ENCODE measurements at regions not wholly inside any gene's neighbourhood (a gene's known extent, or its start where the extent isn't known, plus 50 kb on each side); places are given as distances from the start of the nearest gene placed in this dataset.

DNA sequence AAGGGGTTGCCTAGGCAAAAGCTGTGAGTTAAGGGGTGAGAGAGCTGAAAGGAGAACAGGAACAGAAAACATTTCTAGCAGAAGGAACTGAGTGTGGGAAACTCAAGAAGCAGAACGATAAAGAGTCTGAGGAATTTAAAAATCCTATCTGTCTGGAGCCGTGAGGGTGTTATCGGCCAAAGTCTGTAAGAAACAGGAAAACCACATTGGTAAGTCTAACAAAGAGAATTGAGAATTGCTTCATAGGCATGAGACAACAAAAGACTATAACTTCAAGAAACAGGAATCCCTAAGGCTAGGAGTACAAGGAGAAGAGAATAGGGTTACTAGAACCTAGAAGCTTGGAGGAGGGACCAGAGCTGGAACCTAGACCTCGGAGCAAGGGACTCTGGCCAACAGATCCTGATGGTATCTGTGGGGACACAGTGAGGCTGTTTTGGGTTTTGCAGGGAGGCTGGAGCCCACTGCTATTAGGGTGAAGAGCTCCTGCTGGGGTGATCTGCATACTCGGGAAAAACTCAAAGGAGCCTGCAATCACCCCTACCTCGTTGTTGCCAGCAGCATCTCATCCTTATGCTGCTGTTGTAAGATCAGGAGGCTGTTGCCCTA is 175.6 kb downstream of the FBXO8 start:
- no peak overlapping the region for H3K27ac Mint-ChIP-seq (ENCODE audit: unreplicated experiment)
- H3K27me3 Mint-ChIP-seq (ENCODE audit: low read depth) = peaks cover 31% of the 10 kb centered on the region
- H3K36me3 Mint-ChIP-seq (ENCODE audit: low read depth) = no peaks in the 10 kb centered on the region
- H3K9me3 Mint-ChIP-seq (ENCODE audit: low read depth) = no peaks in the 10 kb centered on the region
- H3K4me3 Mint-ChIP-seq (ENCODE audit: unreplicated experiment) = no peak overlapping the region
- TF ChIP-seq, protein P1, sequence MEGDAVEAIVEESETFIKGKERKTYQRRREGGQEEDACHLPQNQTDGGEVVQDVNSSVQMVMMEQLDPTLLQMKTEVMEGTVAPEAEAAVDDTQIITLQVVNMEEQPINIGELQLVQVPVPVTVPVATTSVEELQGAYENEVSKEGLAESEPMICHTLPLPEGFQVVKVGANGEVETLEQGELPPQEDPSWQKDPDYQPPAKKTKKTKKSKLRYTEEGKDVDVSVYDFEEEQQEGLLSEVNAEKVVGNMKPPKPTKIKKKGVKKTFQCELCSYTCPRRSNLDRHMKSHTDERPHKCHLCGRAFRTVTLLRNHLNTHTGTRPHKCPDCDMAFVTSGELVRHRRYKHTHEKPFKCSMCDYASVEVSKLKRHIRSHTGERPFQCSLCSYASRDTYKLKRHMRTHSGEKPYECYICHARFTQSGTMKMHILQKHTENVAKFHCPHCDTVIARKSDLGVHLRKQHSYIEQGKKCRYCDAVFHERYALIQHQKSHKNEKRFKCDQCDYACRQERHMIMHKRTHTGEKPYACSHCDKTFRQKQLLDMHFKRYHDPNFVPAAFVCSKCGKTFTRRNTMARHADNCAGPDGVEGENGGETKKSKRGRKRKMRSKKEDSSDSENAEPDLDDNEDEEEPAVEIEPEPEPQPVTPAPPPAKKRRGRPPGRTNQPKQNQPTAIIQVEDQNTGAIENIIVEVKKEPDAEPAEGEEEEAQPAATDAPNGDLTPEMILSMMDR (IDR thresholded peaks at IDR 0.05) = no peak
- DNase-seq (ENCODE audit: low spot score) = no peak
- H3K4me1 Mint-ChIP-seq (ENCODE audit: low read depth) = no peaks in the 10 kb centered on the region

DNA sequence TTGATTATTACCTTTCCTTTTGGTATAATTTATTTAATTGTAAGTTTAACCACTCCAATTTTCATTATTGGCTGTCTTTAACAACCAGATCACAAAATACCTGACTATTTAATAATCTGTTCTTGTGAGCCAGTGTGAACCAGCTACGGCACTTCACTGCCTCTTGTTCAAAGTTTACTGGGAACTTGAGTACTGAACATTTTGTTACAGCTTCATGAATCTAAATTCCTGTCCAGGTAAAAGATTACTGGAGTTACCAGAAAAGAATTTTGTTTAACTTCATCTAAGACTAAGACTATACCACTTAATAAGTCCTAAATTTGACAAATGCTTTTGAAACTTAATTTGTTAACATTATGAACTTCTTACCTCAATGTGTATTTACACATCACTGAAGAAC is 178.3 kb downstream of the FBXO8 start:
- Mint-ChIP-seq H3K9me3 (ENCODE audit: low read depth) (no peaks in the 10 kb centered on the region), H3K27ac (ENCODE audit: unreplicated experiment) (no peak overlapping the region), H3K36me3 (ENCODE audit: low read depth) (no peaks in the 10 kb centered on the region), H3K4me1 (ENCODE audit: low read depth) (no peaks in the 10 kb centered on the region), H3K27me3 (ENCODE audit: low read depth) (peaks cover 24% of the 10 kb centered on the region), H3K4me3 (ENCODE audit: unreplicated experiment) (no peak overlapping the region)
- no peak for DNase-seq (ENCODE audit: low spot score)
- TF ChIP-seq, protein P1 (IDR thresholded peaks at IDR 0.05) = no peak

GRCh38 chr4:174100910-174101309 is 182.6 kb downstream of the FBXO8 start:
- no peak overlapping the region for H3K27ac Mint-ChIP-seq (ENCODE audit: unreplicated experiment)
- no peaks in the 10 kb centered on the region for H3K36me3 Mint-ChIP-seq (ENCODE audit: low read depth)
- TF ChIP-seq, protein P1 (IDR thresholded peaks at IDR 0.05) = no peak
- no peak for DNase-seq (ENCODE audit: low spot score)
- H3K4me3 Mint-ChIP-seq (ENCODE audit: unreplicated experiment) = no peak overlapping the region
- no peaks in the 10 kb centered on the region for H3K4me1 Mint-ChIP-seq (ENCODE audit: low read depth)
- peaks cover 6% of the 10 kb centered on the region for H3K27me3 Mint-ChIP-seq (ENCODE audit: low read depth)
- H3K9me3 Mint-ChIP-seq (ENCODE audit: low read depth) = no peaks in the 10 kb centered on the region

DNA sequence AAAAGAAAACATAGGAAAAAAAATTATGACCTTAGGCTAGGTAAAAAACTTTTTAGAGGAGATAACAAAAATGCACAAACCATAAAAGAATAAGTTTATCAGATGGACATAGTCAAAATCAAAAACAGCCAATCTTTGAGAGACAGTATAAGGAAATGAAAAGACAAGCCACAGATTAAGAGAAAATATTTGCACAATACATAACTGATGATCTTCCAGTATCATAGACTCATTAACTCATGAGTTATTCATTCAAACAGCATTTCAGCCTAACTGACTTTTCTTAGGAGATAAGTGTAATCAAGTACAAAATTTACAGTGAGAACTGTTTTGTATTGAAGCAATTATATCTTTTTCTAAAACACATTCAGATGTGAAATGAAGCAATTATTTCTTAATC is 183.8 kb downstream of the FBXO8 start:
- no peaks in the 10 kb centered on the region for H3K36me3 Mint-ChIP-seq (ENCODE audit: low read depth)
- no peak overlapping the region for H3K4me3 Mint-ChIP-seq (ENCODE audit: unreplicated experiment)
- H3K27ac Mint-ChIP-seq (ENCODE audit: unreplicated experiment) = no peak overlapping the region
- no peaks in the 10 kb centered on the region for H3K4me1 Mint-ChIP-seq (ENCODE audit: low read depth)
- no peaks in the 10 kb centered on the region for H3K9me3 Mint-ChIP-seq (ENCODE audit: low read depth)
- TF ChIP-seq, protein P1 (IDR thresholded peaks at IDR 0.05) = no peak
- no peak for DNase-seq (ENCODE audit: low spot score)
- H3K27me3 Mint-ChIP-seq (ENCODE audit: low read depth) = peaks cover 6% of the 10 kb centered on the region

GRCh38 chr4:174096999-174097398 is 186.5 kb downstream of the FBXO8 start:
- no peak overlapping the region for H3K4me3 Mint-ChIP-seq (ENCODE audit: unreplicated experiment)
- H3K4me1 Mint-ChIP-seq (ENCODE audit: low read depth) = no peaks in the 10 kb centered on the region
- no peaks in the 10 kb centered on the region for H3K36me3 Mint-ChIP-seq (ENCODE audit: low read depth)
- TF ChIP-seq, protein P1 (IDR thresholded peaks at IDR 0.05) = no peak
- H3K27me3 Mint-ChIP-seq (ENCODE audit: low read depth) = no peaks in the 10 kb centered on the region
- H3K9me3 Mint-ChIP-seq (ENCODE audit: low read depth) = peaks cover 8% of the 10 kb centered on the region
- DNase-seq (ENCODE audit: low spot score) = no peak
- H3K27ac Mint-ChIP-seq (ENCODE audit: unreplicated experiment) = no peak overlapping the region

All from chondrocyte (in vitro differentiated cells).